OCI-LY7 (cell line): ENCODE measurements at regions not wholly inside any gene's neighbourhood (a gene's known extent, or its start where the extent isn't known, plus 50 kb on each side); places are given as distances from the start of the nearest gene placed in this dataset.

ENCODE experiments used
- BruUV-seq: library from RNA; stranded (reverse); fragments of 400-500 nt; replicated peaks from 2 replicates; lab custom pipeline; 2021; lab: Mats Ljungman, UMichigan
- CTCF ChIA-PET: fragments of 300-600 bp; sonication (Branson Sonifier 250); formaldehyde crosslinking; loops from one replicate; lab custom pipeline; 2022; ENCODE audit warnings: antibody characterized with exemption; ENCODE audit not compliant: unreplicated experiment; lab: Charles Lee
- POLR2A ChIA-PET: fragments of 300-600 bp; sonication (Branson Sonifier 250); formaldehyde crosslinking; loops from one replicate; lab custom pipeline; 2022; ENCODE audit warnings: antibody characterized with exemption; lab: Charles Lee
- DNase-seq: peaks from one replicate; pipeline ENCODE4 v3.0.0-alpha.2; 2015; ENCODE audit warnings: low spot score
- H2AFZ ChIP-seq: fragments of 200-600 bp; sonication (generic), shearing (Covaris generic); 2 replicates; pipeline ENCODE4 v1.6.1; 2014; ENCODE audit warnings: mild to moderate bottlenecking, antibody characterized with exemption, low read length, moderate library complexity
- H3K27ac ChIP-seq: fragments of 200-600 bp; sonication (generic); 2 replicates; pipeline ENCODE4 v1.5.1; 2014; ENCODE audit warnings: mixed run types, low read depth, mild to moderate bottlenecking, moderate library complexity, low read length, inconsistent platforms; ENCODE audit not compliant: poor library complexity, severe bottlenecking
- H3K36me3 ChIP-seq: fragments of 200-600 bp; sonication (generic); 2 replicates; pipeline ENCODE4 v1.6.1; 2014; ENCODE audit warnings: mild to moderate bottlenecking, antibody characterized with exemption, low read length, moderate library complexity, mixed read lengths; ENCODE audit not compliant: insufficient read depth
- H3K4me1 ChIP-seq: fragments of 200-600 bp; sonication (generic); 2 replicates; pipeline ENCODE4 v1.5.1; 2014; ENCODE audit warnings: mild to moderate bottlenecking, low read length; ENCODE audit not compliant: insufficient read depth, poor library complexity, severe bottlenecking
- H3K4me2 ChIP-seq: fragments of 200-600 bp; sonication (generic); 2 replicates; pipeline ENCODE4 v1.6.1; 2014; ENCODE audit warnings: mild to moderate bottlenecking, low read length
- H3K4me3 ChIP-seq: fragments of 200-600 bp; sonication (generic); 2 replicates; pipeline ENCODE4 v1.5.1; 2014; ENCODE audit warnings: mild to moderate bottlenecking, low read depth, low read length; ENCODE audit not compliant: poor library complexity, severe bottlenecking
- H3K79me2 ChIP-seq: fragments of 200-600 bp; sonication (generic); 2 replicates; pipeline ENCODE4 v1.6.1; 2016; ENCODE audit warnings: low read depth, mild to moderate bottlenecking, low read length, moderate library complexity, mixed read lengths; ENCODE audit not compliant: insufficient read depth
- H3K9me2 ChIP-seq: fragments of 200-600 bp; sonication (generic); 2 replicates; pipeline ENCODE4 v1.6.1; 2016; ENCODE audit warnings: mild to moderate bottlenecking, low read length, mixed read lengths; ENCODE audit not compliant: insufficient read depth
- H3K9me3 ChIP-seq: fragments of 200-600 bp; sonication (generic); 2 replicates; pipeline ENCODE4 v1.6.1; 2014; ENCODE audit warnings: mild to moderate bottlenecking, mixed run types, low read length, mixed read lengths
- H4K20me1 ChIP-seq: fragments of 200-600 bp; sonication (generic); 2 replicates; pipeline ENCODE4 v1.6.1; 2014; ENCODE audit warnings: mild to moderate bottlenecking, antibody characterized with exemption, low read length, moderate library complexity, mixed read lengths; ENCODE audit not compliant: insufficient read depth
- EZH2phosphoT487 ChIP-seq: fragments of 200-600 bp; sonication (generic); IDR thresholded peaks from 2 replicates; pipeline ENCODE4 v1.6.1; 2018; ENCODE audit warnings: low read depth, borderline replicate concordance, mild to moderate bottlenecking, mixed run types, antibody characterized with exemption, low read length, moderate library complexity, mixed read lengths
- intact Hi-C: fragments of 100-400 bp; cut with micrococcal nuclease; formaldehyde crosslinking; loops from one replicate; pipeline ENCODE4 v1.10.0; 2022; ENCODE audit not compliant: unreplicated experiment
- TF ChIP-seq, protein P1 (sequence below): fragments of 200-600 bp; sonication (generic); conservative IDR thresholded peaks from 2 replicates; pipeline ENCODE4 v1.5.1; 2014; ENCODE audit warnings: mild to moderate bottlenecking, antibody characterized with exemption, low read length, moderate library complexity, mixed read lengths

- Histone ChIP-seq H3K4me3 (no peak overlapping the region), H3K36me3 (no peaks in the 10 kb centered on the region), H3K27ac (no peak overlapping the region), H3K9me3 (0 out of 2 replicates have a peak, but pooled peaks cover 2% of the 10 kb centered on the region), H3K4me1 (no peaks in the 10 kb centered on the region), H3K9me2 (no peaks in the 10 kb centered on the region), H2AFZ (no peak overlapping the region), H3K79me2 (no peaks in the 10 kb centered on the region), H4K20me1 (no peaks in the 10 kb centered on the region), H3K4me2 (no peak overlapping the region)
- ChIA-PET POLR2A (interaction anchor here (0.9 kb wide), 1 partner anchor 11 kb away, joined by 3 read pairs; no protein-coding TSS in a partner anchor), CTCF (no interaction called here)
- BruUV-seq = no TSS peak
- intact Hi-C loops = no loop called here
- no peak for TF ChIP-seq EZH2phosphoT487
- TF ChIP-seq, protein P1, sequence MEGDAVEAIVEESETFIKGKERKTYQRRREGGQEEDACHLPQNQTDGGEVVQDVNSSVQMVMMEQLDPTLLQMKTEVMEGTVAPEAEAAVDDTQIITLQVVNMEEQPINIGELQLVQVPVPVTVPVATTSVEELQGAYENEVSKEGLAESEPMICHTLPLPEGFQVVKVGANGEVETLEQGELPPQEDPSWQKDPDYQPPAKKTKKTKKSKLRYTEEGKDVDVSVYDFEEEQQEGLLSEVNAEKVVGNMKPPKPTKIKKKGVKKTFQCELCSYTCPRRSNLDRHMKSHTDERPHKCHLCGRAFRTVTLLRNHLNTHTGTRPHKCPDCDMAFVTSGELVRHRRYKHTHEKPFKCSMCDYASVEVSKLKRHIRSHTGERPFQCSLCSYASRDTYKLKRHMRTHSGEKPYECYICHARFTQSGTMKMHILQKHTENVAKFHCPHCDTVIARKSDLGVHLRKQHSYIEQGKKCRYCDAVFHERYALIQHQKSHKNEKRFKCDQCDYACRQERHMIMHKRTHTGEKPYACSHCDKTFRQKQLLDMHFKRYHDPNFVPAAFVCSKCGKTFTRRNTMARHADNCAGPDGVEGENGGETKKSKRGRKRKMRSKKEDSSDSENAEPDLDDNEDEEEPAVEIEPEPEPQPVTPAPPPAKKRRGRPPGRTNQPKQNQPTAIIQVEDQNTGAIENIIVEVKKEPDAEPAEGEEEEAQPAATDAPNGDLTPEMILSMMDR = no peak
- DNase-seq = no peak
These were observed 142.0 kb downstream of the DLL1 start for GRCh38 chr6:170148709-170149470.

- TF ChIP-seq EZH2phosphoT487 = no peak
- TF ChIP-seq, protein P1 = no peak
- no peak overlapping the region for H3K27ac ChIP-seq
- no peak for DNase-seq
- no peaks in the 10 kb centered on the region for H4K20me1 ChIP-seq
- H3K9me3 ChIP-seq = 0 out of 2 replicates have a peak, but pooled peaks cover 3% of the 10 kb centered on the region
- no peak overlapping the region for H3K4me2 ChIP-seq
- no TSS peak for BruUV-seq
- H3K4me1 ChIP-seq = no peaks in the 10 kb centered on the region
- ChIA-PET CTCF (no interaction called here), POLR2A (interaction anchor here (0.9 kb wide), 1 partner anchor 12 kb away, joined by 3 read pairs; no protein-coding TSS in a partner anchor)
- H3K9me2 ChIP-seq = no peaks in the 10 kb centered on the region
- H2AFZ ChIP-seq = no peak overlapping the region
- H3K36me3 ChIP-seq = no peaks in the 10 kb centered on the region
- no peaks in the 10 kb centered on the region for H3K79me2 ChIP-seq
- H3K4me3 ChIP-seq = no peak overlapping the region
- intact Hi-C loops = no loop called here
These were observed 142.8 kb downstream of the DLL1 start for GRCh38 chr6:170147832-170148708.
